WTC11 (cell line): ENCODE measurements at regions not wholly inside any gene's neighbourhood (a gene's known extent, or its start where the extent isn't known, plus 50 kb on each side); places are given as distances from the start of the nearest gene placed in this dataset.

Experiments used
- ATF3 ChIP-seq: sonication (generic); formaldehyde crosslinking; conservative IDR thresholded peaks from 2 replicates; pipeline ENCODE4 v1.8.1; 2022; ENCODE audit warnings: mild to moderate bottlenecking, missing genetic modification reagents
- CTCF ChIP-seq: fragments of 200-600 bp; IDR thresholded peaks from 2 replicates; pipeline ENCODE4 v1.8.0; 2022; ENCODE audit warnings: antibody characterized with exemption
- NFE2L1 ChIP-seq: sonication (generic); formaldehyde crosslinking; IDR thresholded peaks from 2 replicates; pipeline ENCODE4 v1.8.1; 2023; ENCODE audit warnings: missing genetic modification reagents
- TF ChIP-seq, protein P1 (sequence below): sonication (generic); formaldehyde crosslinking; IDR thresholded peaks from 2 replicates; pipeline ENCODE4 v1.8.1; 2023; ENCODE audit warnings: mild to moderate bottlenecking, missing genetic modification reagents, moderate library complexity

GRCh38 chr1:234735916-234736315 is 125.9 kb upstream of the IRF2BP2 start:
- TF ChIP-seq, protein P1, sequence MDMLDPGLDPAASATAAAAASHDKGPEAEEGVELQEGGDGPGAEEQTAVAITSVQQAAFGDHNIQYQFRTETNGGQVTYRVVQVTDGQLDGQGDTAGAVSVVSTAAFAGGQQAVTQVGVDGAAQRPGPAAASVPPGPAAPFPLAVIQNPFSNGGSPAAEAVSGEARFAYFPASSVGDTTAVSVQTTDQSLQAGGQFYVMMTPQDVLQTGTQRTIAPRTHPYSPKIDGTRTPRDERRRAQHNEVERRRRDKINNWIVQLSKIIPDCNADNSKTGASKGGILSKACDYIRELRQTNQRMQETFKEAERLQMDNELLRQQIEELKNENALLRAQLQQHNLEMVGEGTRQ (CRISPR knock-in tag) = no peak
- TF ChIP-seq CTCF (no peak), ATF3 (CRISPR knock-in tag) (no peak), NFE2L1 (CRISPR knock-in tag) (no peak)
